HG02981 (cell line): ENCODE measurements at regions not wholly inside any gene's neighbourhood (a gene's known extent, or its start where the extent isn't known, plus 50 kb on each side); places are given as distances from the start of the nearest gene placed in this dataset.

Source experiments
- ATAC-seq: cut with Tn5 transposase; IDR thresholded peaks from one replicate; pipeline ENCODE4 v1.9.1; 2021; ENCODE audit warnings: mild to moderate bottlenecking, moderate library complexity; ENCODE audit not compliant: unreplicated experiment

GRCh38 chr10:110396284-110396651 lies 91.5 kb upstream of the SMNDC1 start:
- no peak for ATAC-seq

- no peak for ATAC-seq
These were observed 93.1 kb upstream of the SMNDC1 start for GRCh38 chr10:110397856-110398255.

- no peak for ATAC-seq
These were observed 93.8 kb upstream of the SMNDC1 start for GRCh38 chr10:110398419-110399105.

GRCh38 chr10:110399106-110399964 lies 94.6 kb upstream of the SMNDC1 start:
- ATAC-seq, result no peak

GRCh38 chr10:110399965-110400933 lies 95.5 kb upstream of the SMNDC1 start:
- ATAC-seq, result no peak

GRCh38 chr10:110401401-110402076 lies 96.2 kb upstream of the DUSP5 start:
- ATAC-seq, result no peak

- no peak for ATAC-seq
These were observed 95.7 kb upstream of the DUSP5 start for GRCh38 chr10:110402077-110402416.

- no peak for ATAC-seq
These were observed 94.1 kb upstream of the DUSP5 start for GRCh38 chr10:110403593-110403992.

- ATAC-seq, result no peak
These were observed 93.3 kb upstream of the DUSP5 start for GRCh38 chr10:110404413-110404812.

GRCh38 chr10:110404825-110405224 lies 92.9 kb upstream of the DUSP5 start:
- ATAC-seq, result no peak

GRCh38 chr10:110405380-110405779 lies 92.3 kb upstream of the DUSP5 start:
- no peak for ATAC-seq

- no peak for ATAC-seq
These were observed 90.2 kb upstream of the DUSP5 start for GRCh38 chr10:110407301-110408170.

- no peak for ATAC-seq
These were observed 89.4 kb upstream of the DUSP5 start for GRCh38 chr10:110408203-110408871.

GRCh38 chr10:110408943-110409342 lies 88.8 kb upstream of the DUSP5 start:
- ATAC-seq, result no peak

- ATAC-seq, result no peak
These were observed 88.2 kb upstream of the DUSP5 start for GRCh38 chr10:110409488-110409887.

GRCh38 chr10:110409926-110410325 lies 87.8 kb upstream of the DUSP5 start:
- peak; percentile 26 for ATAC-seq

- no peak for ATAC-seq
These were observed 87.2 kb upstream of the DUSP5 start for GRCh38 chr10:110410329-110411046.

GRCh38 chr10:110411047-110411410 lies 86.7 kb upstream of the DUSP5 start:
- no peak for ATAC-seq
